ENCODE measurements at regions not wholly inside any gene's neighbourhood (a gene's known extent, or its start where the extent isn't known, plus 50 kb on each side); places are given as distances from the start of the nearest gene placed in this dataset.

DNA sequence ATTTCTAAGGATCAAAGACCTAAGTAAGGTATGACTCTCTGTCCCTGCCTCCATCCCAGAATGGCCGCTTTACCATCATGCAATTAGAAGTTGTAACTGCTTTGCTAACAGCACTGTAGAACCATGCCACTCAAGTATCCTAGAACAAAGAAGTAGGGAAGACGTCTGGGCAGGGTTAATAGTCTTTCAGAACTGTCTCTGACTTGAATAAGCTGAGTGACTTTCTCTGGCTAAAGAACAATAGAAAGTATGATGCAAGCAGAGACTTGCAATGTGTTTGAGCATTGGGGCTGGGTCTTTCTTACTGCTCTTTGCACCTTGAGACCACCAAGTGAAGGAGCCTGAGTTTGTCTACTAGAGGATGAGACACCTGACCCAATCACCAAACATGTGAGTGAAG is 279.6 kb upstream of the JAG1 start:
- Mint-ChIP-seq H3K27ac (no peak overlapping the region), H3K4me3 (no peak overlapping the region), H3K9me3 (no peaks in the 10 kb centered on the region), H3K27me3 (ENCODE audit: low read depth) (peaks cover 3% of the 10 kb centered on the region), H3K36me3 (ENCODE audit: low read depth) (no peaks in the 10 kb centered on the region), H3K4me1 (no peaks in the 10 kb centered on the region)
- TF ChIP-seq, protein P1, sequence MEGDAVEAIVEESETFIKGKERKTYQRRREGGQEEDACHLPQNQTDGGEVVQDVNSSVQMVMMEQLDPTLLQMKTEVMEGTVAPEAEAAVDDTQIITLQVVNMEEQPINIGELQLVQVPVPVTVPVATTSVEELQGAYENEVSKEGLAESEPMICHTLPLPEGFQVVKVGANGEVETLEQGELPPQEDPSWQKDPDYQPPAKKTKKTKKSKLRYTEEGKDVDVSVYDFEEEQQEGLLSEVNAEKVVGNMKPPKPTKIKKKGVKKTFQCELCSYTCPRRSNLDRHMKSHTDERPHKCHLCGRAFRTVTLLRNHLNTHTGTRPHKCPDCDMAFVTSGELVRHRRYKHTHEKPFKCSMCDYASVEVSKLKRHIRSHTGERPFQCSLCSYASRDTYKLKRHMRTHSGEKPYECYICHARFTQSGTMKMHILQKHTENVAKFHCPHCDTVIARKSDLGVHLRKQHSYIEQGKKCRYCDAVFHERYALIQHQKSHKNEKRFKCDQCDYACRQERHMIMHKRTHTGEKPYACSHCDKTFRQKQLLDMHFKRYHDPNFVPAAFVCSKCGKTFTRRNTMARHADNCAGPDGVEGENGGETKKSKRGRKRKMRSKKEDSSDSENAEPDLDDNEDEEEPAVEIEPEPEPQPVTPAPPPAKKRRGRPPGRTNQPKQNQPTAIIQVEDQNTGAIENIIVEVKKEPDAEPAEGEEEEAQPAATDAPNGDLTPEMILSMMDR (IDR thresholded peaks at IDR 0.05; ENCODE audit: unreplicated experiment in 3 of 3), result no peak

DNA sequence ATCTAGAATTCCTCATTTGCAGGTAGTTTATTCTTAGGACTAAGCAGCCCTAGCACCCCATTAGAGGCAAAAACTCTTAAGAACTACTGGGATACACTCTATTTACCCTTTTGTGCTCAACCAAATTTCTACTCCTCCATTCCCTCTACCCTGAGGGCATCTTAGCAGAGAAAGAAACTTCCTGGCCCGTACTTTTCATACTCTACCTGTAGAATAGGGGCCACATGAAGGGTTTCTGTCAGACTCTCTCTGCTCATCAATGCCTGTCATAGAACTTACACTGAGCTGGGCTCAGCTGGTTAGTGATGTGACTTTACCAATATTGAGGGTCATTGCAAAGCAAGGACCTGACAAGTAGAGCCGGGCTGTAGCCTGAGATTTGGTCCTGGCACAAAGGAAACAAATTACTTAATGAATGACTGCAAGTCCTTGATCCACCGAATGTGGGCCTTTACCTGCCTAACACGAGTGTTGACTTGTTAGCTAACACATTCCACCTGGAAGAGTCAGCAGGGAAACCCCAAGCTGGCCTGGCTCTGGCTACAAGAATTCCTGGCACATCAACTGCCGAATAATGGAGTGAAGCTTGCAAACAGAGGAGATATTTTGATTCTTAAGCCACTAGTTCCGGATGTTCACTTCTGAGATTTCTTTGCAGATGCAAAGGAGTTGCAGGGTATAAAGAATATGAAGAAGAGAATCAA is 280.5 kb upstream of the JAG1 start:
- peaks cover 3% of the 10 kb centered on the region for H3K27me3 Mint-ChIP-seq (ENCODE audit: low read depth)
- no peak overlapping the region for H3K4me3 Mint-ChIP-seq
- H3K4me1 Mint-ChIP-seq, result no peaks in the 10 kb centered on the region
- TF ChIP-seq, protein P1 (IDR thresholded peaks at IDR 0.05; ENCODE audit: unreplicated experiment in 3 of 3), result no peak
- no peak overlapping the region for H3K27ac Mint-ChIP-seq
- H3K9me3 Mint-ChIP-seq, result no peaks in the 10 kb centered on the region
- H3K36me3 Mint-ChIP-seq (ENCODE audit: low read depth), result no peaks in the 10 kb centered on the region

DNA sequence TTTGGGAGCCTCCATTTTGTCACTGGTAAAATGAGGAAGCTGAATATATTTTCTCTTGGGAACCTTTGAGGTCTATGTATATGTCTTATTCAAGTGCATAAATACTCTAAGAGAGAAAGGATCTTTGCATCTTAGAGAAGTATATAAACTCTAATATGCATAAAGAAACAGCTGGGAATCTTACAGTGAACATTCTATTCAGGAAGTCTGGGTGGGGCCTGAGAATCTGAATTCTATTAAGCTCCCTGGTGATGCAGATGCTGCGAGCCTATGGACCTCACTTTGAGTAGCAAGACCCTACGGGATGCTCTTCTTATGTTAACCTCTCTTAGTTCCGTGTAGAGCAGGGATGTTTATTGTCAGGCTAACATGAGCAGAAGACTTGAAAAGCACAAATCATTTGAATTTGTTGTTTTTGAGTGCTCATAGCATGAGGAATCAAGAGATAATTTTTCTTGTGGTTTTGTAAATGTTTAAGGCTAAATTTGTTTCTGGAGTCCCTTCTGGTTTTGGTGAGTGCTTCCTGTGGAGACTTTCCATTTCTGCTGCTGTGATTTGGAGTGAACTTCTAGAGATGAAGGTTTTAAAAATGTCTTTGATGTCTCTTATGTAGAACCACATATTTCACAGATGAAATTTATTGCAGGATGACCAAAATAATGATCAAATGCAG is 281.2 kb upstream of the JAG1 start:
- Mint-ChIP-seq H3K4me1 (no peaks in the 10 kb centered on the region), H3K36me3 (ENCODE audit: low read depth) (no peaks in the 10 kb centered on the region), H3K4me3 (no peak overlapping the region), H3K9me3 (no peaks in the 10 kb centered on the region), H3K27ac (no peak overlapping the region), H3K27me3 (ENCODE audit: low read depth) (peaks cover 3% of the 10 kb centered on the region)
- TF ChIP-seq, protein P1 (IDR thresholded peaks at IDR 0.05; ENCODE audit: unreplicated experiment in 3 of 3), result no peak

DNA sequence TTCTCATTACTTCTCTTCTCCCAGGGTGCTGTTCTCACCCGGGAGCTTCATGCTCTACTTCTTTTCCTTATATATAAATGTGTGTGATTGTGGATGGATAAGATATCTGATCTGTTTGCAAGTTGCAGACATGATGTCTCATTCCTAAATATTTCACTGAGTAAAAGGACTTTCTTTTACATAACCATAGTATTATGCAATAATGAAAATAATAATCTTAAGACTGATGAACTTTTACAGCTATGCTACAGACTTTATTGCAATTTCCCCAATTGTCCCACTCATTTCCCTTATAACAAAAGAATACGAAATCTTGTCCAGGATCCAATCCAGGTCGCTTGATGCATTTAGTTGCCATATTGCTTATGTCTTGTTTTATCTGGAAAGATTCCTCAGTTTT is 284.5 kb upstream of the JAG1 start:
- Mint-ChIP-seq H3K27ac (no peak overlapping the region), H3K4me3 (no peak overlapping the region), H3K27me3 (ENCODE audit: low read depth) (no peaks in the 10 kb centered on the region), H3K36me3 (ENCODE audit: low read depth) (no peaks in the 10 kb centered on the region), H3K9me3 (no peaks in the 10 kb centered on the region), H3K4me1 (no peaks in the 10 kb centered on the region)
- TF ChIP-seq, protein P1 (IDR thresholded peaks at IDR 0.05; ENCODE audit: unreplicated experiment in 3 of 3), result no peak

DNA sequence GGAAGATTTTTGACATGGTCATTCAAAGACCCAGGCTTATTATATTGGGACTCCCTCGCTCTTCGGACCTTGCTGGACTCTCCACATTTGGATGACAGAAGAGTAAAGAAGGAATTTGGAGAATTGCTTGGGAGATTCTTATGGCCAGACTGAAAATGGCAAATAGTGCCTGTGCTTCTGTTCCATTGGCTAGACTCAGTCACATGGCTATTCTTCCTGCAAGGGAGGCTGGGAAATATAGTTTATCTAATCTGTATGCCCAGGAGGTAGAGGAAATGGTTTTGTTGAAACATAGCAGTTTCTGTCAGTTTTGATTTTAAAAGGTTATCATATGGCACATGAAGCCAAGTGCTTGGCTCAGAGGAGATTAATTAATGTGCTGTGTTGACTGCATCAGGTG is 286.6 kb upstream of the JAG1 start:
- TF ChIP-seq, protein P1 (IDR thresholded peaks at IDR 0.05; ENCODE audit: unreplicated experiment in 3 of 3), result no peak
- Mint-ChIP-seq H3K36me3 (ENCODE audit: low read depth) (no peaks in the 10 kb centered on the region), H3K27me3 (ENCODE audit: low read depth) (peaks cover 3% of the 10 kb centered on the region), H3K27ac (no peak overlapping the region), H3K9me3 (no peaks in the 10 kb centered on the region), H3K4me3 (no peak overlapping the region), H3K4me1 (peaks cover 6% of the 10 kb centered on the region)

All from nephron (organoid).